ENCODE measurements at regions not wholly inside any gene's neighbourhood (a gene's known extent, or its start where the extent isn't known, plus 50 kb on each side); places are given as distances from the start of the nearest gene placed in this dataset.

DNA sequence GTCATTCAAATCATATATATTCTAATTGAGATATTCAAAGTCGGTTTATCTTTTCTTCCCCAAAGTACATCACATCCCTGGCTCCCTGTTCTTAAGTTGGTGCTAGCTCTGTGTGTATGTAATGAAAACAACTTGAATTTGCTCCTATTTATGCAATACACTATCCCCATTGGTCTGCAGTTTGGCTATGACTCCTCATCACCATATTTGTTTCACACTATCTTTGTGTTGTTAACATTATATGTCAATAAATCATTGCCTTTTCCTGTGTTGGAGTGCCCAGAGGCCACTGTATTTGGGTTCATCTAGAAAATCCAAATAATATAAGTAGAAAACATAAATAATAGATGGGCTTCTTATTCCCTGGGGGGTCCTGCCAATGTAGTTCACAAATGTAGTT lies 306.6 kb upstream of the TENM4 start:
- no peak for TF ChIP-seq JUND (IDR thresholded peaks at IDR 0.05)
- TF ChIP-seq, protein P1, sequence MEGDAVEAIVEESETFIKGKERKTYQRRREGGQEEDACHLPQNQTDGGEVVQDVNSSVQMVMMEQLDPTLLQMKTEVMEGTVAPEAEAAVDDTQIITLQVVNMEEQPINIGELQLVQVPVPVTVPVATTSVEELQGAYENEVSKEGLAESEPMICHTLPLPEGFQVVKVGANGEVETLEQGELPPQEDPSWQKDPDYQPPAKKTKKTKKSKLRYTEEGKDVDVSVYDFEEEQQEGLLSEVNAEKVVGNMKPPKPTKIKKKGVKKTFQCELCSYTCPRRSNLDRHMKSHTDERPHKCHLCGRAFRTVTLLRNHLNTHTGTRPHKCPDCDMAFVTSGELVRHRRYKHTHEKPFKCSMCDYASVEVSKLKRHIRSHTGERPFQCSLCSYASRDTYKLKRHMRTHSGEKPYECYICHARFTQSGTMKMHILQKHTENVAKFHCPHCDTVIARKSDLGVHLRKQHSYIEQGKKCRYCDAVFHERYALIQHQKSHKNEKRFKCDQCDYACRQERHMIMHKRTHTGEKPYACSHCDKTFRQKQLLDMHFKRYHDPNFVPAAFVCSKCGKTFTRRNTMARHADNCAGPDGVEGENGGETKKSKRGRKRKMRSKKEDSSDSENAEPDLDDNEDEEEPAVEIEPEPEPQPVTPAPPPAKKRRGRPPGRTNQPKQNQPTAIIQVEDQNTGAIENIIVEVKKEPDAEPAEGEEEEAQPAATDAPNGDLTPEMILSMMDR (IDR thresholded peaks at IDR 0.05; ENCODE audit: low read depth, low read length, missing input control): no peak
- no peak for TF ChIP-seq GABPA (IDR thresholded peaks at IDR 0.05 in 1 of 2, conservative IDR thresholded peaks at IDR 0.05 in 1 of 2)
- TF ChIP-seq, protein P2, sequence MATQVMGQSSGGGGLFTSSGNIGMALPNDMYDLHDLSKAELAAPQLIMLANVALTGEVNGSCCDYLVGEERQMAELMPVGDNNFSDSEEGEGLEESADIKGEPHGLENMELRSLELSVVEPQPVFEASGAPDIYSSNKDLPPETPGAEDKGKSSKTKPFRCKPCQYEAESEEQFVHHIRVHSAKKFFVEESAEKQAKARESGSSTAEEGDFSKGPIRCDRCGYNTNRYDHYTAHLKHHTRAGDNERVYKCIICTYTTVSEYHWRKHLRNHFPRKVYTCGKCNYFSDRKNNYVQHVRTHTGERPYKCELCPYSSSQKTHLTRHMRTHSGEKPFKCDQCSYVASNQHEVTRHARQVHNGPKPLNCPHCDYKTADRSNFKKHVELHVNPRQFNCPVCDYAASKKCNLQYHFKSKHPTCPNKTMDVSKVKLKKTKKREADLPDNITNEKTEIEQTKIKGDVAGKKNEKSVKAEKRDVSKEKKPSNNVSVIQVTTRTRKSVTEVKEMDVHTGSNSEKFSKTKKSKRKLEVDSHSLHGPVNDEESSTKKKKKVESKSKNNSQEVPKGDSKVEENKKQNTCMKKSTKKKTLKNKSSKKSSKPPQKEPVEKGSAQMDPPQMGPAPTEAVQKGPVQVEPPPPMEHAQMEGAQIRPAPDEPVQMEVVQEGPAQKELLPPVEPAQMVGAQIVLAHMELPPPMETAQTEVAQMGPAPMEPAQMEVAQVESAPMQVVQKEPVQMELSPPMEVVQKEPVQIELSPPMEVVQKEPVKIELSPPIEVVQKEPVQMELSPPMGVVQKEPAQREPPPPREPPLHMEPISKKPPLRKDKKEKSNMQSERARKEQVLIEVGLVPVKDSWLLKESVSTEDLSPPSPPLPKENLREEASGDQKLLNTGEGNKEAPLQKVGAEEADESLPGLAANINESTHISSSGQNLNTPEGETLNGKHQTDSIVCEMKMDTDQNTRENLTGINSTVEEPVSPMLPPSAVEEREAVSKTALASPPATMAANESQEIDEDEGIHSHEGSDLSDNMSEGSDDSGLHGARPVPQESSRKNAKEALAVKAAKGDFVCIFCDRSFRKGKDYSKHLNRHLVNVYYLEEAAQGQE (IDR thresholded peaks at IDR 0.05): no peak
- TF ChIP-seq, protein P3, sequence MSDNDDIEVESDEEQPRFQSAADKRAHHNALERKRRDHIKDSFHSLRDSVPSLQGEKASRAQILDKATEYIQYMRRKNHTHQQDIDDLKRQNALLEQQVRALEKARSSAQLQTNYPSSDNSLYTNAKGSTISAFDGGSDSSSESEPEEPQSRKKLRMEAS (IDR thresholded peaks at IDR 0.05): no peak
- TF ChIP-seq YY1 (IDR thresholded peaks at IDR 0.05): no peak
- TF ChIP-seq SP1 (IDR thresholded peaks at IDR 0.05): no peak
- TF ChIP-seq, protein P4, sequence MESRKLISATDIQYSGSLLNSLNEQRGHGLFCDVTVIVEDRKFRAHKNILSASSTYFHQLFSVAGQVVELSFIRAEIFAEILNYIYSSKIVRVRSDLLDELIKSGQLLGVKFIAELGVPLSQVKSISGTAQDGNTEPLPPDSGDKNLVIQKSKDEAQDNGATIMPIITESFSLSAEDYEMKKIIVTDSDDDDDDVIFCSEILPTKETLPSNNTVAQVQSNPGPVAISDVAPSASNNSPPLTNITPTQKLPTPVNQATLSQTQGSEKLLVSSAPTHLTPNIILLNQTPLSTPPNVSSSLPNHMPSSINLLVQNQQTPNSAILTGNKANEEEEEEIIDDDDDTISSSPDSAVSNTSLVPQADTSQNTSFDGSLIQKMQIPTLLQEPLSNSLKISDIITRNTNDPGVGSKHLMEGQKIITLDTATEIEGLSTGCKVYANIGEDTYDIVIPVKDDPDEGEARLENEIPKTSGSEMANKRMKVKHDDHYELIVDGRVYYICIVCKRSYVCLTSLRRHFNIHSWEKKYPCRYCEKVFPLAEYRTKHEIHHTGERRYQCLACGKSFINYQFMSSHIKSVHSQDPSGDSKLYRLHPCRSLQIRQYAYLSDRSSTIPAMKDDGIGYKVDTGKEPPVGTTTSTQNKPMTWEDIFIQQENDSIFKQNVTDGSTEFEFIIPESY (IDR thresholded peaks at IDR 0.05): no peak
- no peak for TF ChIP-seq EGR1 (IDR thresholded peaks at IDR 0.05; ENCODE audit: low read depth in 2 of 2)
- no peak for TF ChIP-seq TAF1 (conservative IDR thresholded peaks at IDR 0.05)
- TF ChIP-seq, protein P5, sequence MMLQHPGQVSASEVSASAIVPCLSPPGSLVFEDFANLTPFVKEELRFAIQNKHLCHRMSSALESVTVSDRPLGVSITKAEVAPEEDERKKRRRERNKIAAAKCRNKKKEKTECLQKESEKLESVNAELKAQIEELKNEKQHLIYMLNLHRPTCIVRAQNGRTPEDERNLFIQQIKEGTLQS (IDR thresholded peaks at IDR 0.05): no peak

Data from liver (tissue), 3 donors.